K562 (cell line): ENCODE measurements at regions not wholly inside any gene's neighbourhood (a gene's known extent, or its start where the extent isn't known, plus 50 kb on each side); places are given as distances from the start of the nearest gene placed in this dataset.

Source experiments
- ATF1 ChIP-seq, 2 experiments: fragments of 450-650 bp in 1 of 2; IDR thresholded peaks; 2 replicates each; pipeline ENCODE4 v1.6.1; 2016; ENCODE audit warnings: missing compliant biosample characterization in 1 of 2, missing genetic modification characterization in 1 of 2
- C11orf30 ChIP-seq: fragments of 450-650 bp; IDR thresholded peaks from 2 replicates; pipeline ENCODE4 v1.6.1; 2016; ENCODE audit warnings: low read depth, mild to moderate bottlenecking
- CXXC5 ChIP-seq: fragments of 250-450 bp; sonication (Bioruptor Pico); IDR thresholded peaks from 2 replicates; pipeline ENCODE4 v1.8.0; 2022; ENCODE audit warnings: inconsistent platforms, mild to moderate bottlenecking, moderate library complexity
- GTF3C2 ChIP-seq: IDR thresholded peaks from 3 replicates; pipeline ENCODE4 v1.6.1; 2011; ENCODE audit warnings: borderline replicate concordance, mild to moderate bottlenecking, moderate library complexity; ENCODE audit not compliant: insufficient read length; ENCODE audit errors: extremely low read depth
- LARP7 ChIP-seq: fragments of 450-650 bp; IDR thresholded peaks from 2 replicates; pipeline ENCODE4 v1.6.1; 2016
- MAFG ChIP-seq: fragments of 450-650 bp; conservative IDR thresholded peaks from 2 replicates; pipeline ENCODE4 v1.6.1; 2016; ENCODE audit warnings: missing genetic modification characterization, missing compliant biosample characterization
- NFE2 ChIP-seq: IDR thresholded peaks from 2 replicates; pipeline ENCODE4 v1.6.1; 2014; ENCODE audit warnings: antibody characterized with exemption, low read depth
- RHOXF2B ChIP-seq: fragments of 250-450 bp; sonication (Bioruptor Pico); conservative IDR thresholded peaks from 2 replicates; pipeline ENCODE4 v1.5.1; 2021
- SMARCE1 ChIP-seq: fragments of 450-650 bp; IDR thresholded peaks from 2 replicates; pipeline ENCODE4 v1.7.1; 2016; ENCODE audit warnings: mild to moderate bottlenecking
- TF ChIP-seq, protein P1 (sequence below), 3 experiments: fragments of 200-800 bp in 1 of 3; sonication (Bioruptor generic) in 1 of 3; sonication (generic) in 1 of 3; formaldehyde crosslinking in 1 of 3; IDR thresholded peaks; 2 replicates each; pipeline versions ENCODE4 v1.6.1 to v1.8.0; 2016 to 2022; ENCODE audit warnings: mild to moderate bottlenecking in 2 of 3, missing compliant biosample characterization in 2 of 3, missing genetic modification characterization in 2 of 3, missing genetic modification reagents in 1 of 3
- TF ChIP-seq, protein P2 (sequence below), 2 experiments: IDR thresholded peaks; 2 replicates each; pipeline ENCODE4 v1.6.1; 2011; ENCODE audit warnings: borderline replicate concordance in 1 of 2, control low read depth in 1 of 2, low read depth in 1 of 2, low read length in 1 of 2, mild to moderate bottlenecking in 1 of 2, mixed read lengths in 1 of 2, moderate library complexity in 1 of 2; ENCODE audit not compliant: insufficient read depth in 1 of 2, insufficient read length in 1 of 2, poor library complexity in 1 of 2, severe bottlenecking in 1 of 2; ENCODE audit errors: extremely low read depth in 1 of 2
- TF ChIP-seq, protein P3 (sequence below), 2 experiments: fragments of 450-650 bp in 1 of 2; sonication (generic) in 1 of 2; formaldehyde crosslinking in 1 of 2; IDR thresholded peaks in 1 of 2; conservative IDR thresholded peaks in 1 of 2; 2 replicates each; pipeline versions ENCODE4 v1.6.1 to v1.8.1; 2016 to 2023; ENCODE audit warnings: mild to moderate bottlenecking in 2 of 2, moderate library complexity in 2 of 2, inconsistent platforms in 1 of 2, missing genetic modification reagents in 1 of 2
- TF ChIP-seq, protein P4 (sequence below): fragments of 450-650 bp; IDR thresholded peaks from 2 replicates; pipeline ENCODE4 v1.6.1; 2017; ENCODE audit warnings: antibody characterized with exemption, mild to moderate bottlenecking

GRCh38 chr4:177505171-177505615, 63.0 kb upstream of the AGA start (continued):
- TF ChIP-seq, protein P1, sequence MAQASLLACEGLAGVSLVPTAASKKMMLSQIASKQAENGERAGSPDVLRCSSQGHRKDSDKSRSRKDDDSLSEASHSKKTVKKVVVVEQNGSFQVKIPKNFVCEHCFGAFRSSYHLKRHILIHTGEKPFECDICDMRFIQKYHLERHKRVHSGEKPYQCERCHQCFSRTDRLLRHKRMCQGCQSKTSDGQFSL (CRISPR knock-in tag; IDR thresholded peaks at IDR 0.05), result no peak
- TF ChIP-seq, protein P1 (tag; IDR thresholded peaks at IDR 0.05), result no peak
- TF ChIP-seq, protein P2, sequence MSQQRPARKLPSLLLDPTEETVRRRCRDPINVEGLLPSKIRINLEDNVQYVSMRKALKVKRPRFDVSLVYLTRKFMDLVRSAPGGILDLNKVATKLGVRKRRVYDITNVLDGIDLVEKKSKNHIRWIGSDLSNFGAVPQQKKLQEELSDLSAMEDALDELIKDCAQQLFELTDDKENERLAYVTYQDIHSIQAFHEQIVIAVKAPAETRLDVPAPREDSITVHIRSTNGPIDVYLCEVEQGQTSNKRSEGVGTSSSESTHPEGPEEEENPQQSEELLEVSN (IDR thresholded peaks at IDR 0.05; ENCODE audit: borderline replicate concordance in 1 of 2, extremely low read depth in 1 of 2, insufficient read depth in 1 of 2, insufficient read length in 1 of 2, low read depth in 1 of 2, low read length in 1 of 2, poor library complexity in 1 of 2, severe bottlenecking in 1 of 2), result peak in 1 of 2 experiments; percentile 66
- TF ChIP-seq ATF1 (CRISPR knock-in tag; IDR thresholded peaks at IDR 0.05) (no peak), ATF1 (tag; IDR thresholded peaks at IDR 0.05) (0 out of 2 replicates have a peak, but pooled peaks have one; percentile 22), RHOXF2B (CRISPR knock-in tag) (no peak), SMARCE1 (peak; percentile 64), GTF3C2 (no peak), MAFG (tag) (peak; percentile 86), CXXC5 (peak; percentile 64), C11orf30 (peak; percentile 78), NFE2 (peak; percentile 88), LARP7 (no peak)
- TF ChIP-seq, protein P3, sequence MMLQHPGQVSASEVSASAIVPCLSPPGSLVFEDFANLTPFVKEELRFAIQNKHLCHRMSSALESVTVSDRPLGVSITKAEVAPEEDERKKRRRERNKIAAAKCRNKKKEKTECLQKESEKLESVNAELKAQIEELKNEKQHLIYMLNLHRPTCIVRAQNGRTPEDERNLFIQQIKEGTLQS (IDR thresholded peaks at IDR 0.05), result peak; percentile 48; the same call in 1 of the 2 replicates
- TF ChIP-seq, protein P3 (CRISPR knock-in tag; conservative IDR thresholded peaks at IDR 0.05), result no peak
- TF ChIP-seq, protein P4, sequence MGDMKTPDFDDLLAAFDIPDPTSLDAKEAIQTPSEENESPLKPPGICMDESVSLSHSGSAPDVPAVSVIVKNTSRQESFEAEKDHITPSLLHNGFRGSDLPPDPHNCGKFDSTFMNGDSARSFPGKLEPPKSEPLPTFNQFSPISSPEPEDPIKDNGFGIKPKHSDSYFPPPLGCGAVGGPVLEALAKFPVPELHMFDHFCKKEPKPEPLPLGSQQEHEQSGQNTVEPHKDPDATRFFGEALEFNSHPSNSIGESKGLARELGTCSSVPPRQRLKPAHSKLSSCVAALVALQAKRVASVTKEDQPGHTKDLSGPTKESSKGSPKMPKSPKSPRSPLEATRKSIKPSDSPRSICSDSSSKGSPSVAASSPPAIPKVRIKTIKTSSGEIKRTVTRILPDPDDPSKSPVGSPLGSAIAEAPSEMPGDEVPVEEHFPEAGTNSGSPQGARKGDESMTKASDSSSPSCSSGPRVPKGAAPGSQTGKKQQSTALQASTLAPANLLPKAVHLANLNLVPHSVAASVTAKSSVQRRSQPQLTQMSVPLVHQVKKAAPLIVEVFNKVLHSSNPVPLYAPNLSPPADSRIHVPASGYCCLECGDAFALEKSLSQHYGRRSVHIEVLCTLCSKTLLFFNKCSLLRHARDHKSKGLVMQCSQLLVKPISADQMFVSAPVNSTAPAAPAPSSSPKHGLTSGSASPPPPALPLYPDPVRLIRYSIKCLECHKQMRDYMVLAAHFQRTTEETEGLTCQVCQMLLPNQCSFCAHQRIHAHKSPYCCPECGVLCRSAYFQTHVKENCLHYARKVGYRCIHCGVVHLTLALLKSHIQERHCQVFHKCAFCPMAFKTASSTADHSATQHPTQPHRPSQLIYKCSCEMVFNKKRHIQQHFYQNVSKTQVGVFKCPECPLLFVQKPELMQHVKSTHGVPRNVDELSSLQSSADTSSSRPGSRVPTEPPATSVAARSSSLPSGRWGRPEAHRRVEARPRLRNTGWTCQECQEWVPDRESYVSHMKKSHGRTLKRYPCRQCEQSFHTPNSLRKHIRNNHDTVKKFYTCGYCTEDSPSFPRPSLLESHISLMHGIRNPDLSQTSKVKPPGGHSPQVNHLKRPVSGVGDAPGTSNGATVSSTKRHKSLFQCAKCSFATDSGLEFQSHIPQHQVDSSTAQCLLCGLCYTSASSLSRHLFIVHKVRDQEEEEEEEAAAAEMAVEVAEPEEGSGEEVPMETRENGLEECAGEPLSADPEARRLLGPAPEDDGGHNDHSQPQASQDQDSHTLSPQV, result peak; percentile 59; the same call in 1 of the 2 replicates
